ENCODE measurements at regions not wholly inside any gene's neighbourhood (a gene's known extent, or its start where the extent isn't known, plus 50 kb on each side); places are given as distances from the start of the nearest gene placed in this dataset.

- DNase-seq = no peak
Measured at GRCh38 chr4:111187108-111187507, 564.2 kb upstream of the PITX2 start.

GRCh38 chr4:111198446-111198845 lies 575.6 kb upstream of the PITX2 start:
- DNase-seq = no peak

GRCh38 chr4:111204797-111205196 lies 581.9 kb upstream of the PITX2 start:
- DNase-seq = no peak

GRCh38 chr4:111208970-111209369 lies 586.1 kb upstream of the PITX2 start:
- DNase-seq = no peak

GRCh38 chr4:111209706-111210105 lies 586.8 kb upstream of the PITX2 start:
- no peak for DNase-seq

- no peak for DNase-seq
Measured at GRCh38 chr4:111210595-111210994, 587.7 kb upstream of the PITX2 start.

- DNase-seq = no peak
Measured at GRCh38 chr4:111213531-111213930, 590.7 kb upstream of the PITX2 start.

- no peak for DNase-seq
Measured at GRCh38 chr4:111214371-111214770, 591.5 kb upstream of the PITX2 start.

GRCh38 chr4:111215755-111216154 lies 592.9 kb upstream of the PITX2 start:
- DNase-seq = no peak

- no peak for DNase-seq
Measured at GRCh38 chr4:111216791-111217190, 593.9 kb upstream of the PITX2 start.

GRCh38 chr4:111221371-111221770 lies 598.5 kb upstream of the PITX2 start:
- DNase-seq = no peak

GRCh38 chr4:111228396-111228795 lies 605.5 kb upstream of the PITX2 start:
- DNase-seq = no peak

GRCh38 chr4:111228874-111229273 lies 606.0 kb upstream of the PITX2 start:
- DNase-seq = no peak

GRCh38 chr4:111230265-111230664 lies 607.4 kb upstream of the PITX2 start:
- DNase-seq = no peak

- no peak for DNase-seq
Measured at GRCh38 chr4:111231281-111231680, 608.4 kb upstream of the PITX2 start.

GRCh38 chr4:111234939-111235338 lies 612.1 kb upstream of the PITX2 start:
- no peak for DNase-seq

GRCh38 chr4:111263836-111264235 lies 641.0 kb upstream of the PITX2 start:
- no peak for DNase-seq

GRCh38 chr4:111266937-111267336 lies 644.1 kb upstream of the PITX2 start:
- DNase-seq = no peak

- DNase-seq = no peak
Measured at GRCh38 chr4:111267786-111268185, 644.9 kb upstream of the PITX2 start.

- DNase-seq = no peak
Measured at GRCh38 chr4:111268769-111269414, 646.0 kb upstream of the PITX2 start.

- no peak for DNase-seq
Measured at GRCh38 chr4:111269439-111269838, 646.6 kb upstream of the PITX2 start.

GRCh38 chr4:111274060-111274459 lies 651.2 kb upstream of the PITX2 start:
- DNase-seq = no peak

- no peak for DNase-seq
Measured at GRCh38 chr4:111274486-111274885, 651.6 kb upstream of the PITX2 start.

- no peak for DNase-seq
Measured at GRCh38 chr4:111281219-111281618, 658.3 kb upstream of the PITX2 start.

- no peak for DNase-seq
Measured at GRCh38 chr4:111282035-111282434, 659.2 kb upstream of the PITX2 start.
